Activated naive CD4-positive, alpha-beta T cell treated with anti-CD3 and anti-CD28 coated beads, Interleukin-2, amount 50 U/mL, for 24 hours (primary cell): ENCODE measurements at regions not wholly inside any gene's neighbourhood (a gene's known extent, or its start where the extent isn't known, plus 50 kb on each side); places are given as distances from the start of the nearest gene placed in this dataset.
A peak's percentile ranks its signal among the peaks of the same experiment; 100 is the strongest.

Source experiments
- H3K27ac Mint-ChIP-seq: one replicate; pipeline ENCODE4 v1.8.0; 2021; ENCODE audit warnings: mild to moderate bottlenecking, mixed read lengths
- H3K27me3 Mint-ChIP-seq: one replicate; pipeline ENCODE4 v1.8.0; 2021; ENCODE audit warnings: mixed read lengths
- H3K36me3 Mint-ChIP-seq: one replicate; pipeline ENCODE4 v1.8.0; 2021; ENCODE audit warnings: mixed read lengths
- H3K4me1 Mint-ChIP-seq: one replicate; pipeline ENCODE4 v1.8.0; 2021; ENCODE audit warnings: mixed read lengths
- H3K4me3 Mint-ChIP-seq: one replicate; pipeline ENCODE4 v1.8.0; 2021; ENCODE audit warnings: mild to moderate bottlenecking, mixed read lengths
- H3K9me3 Mint-ChIP-seq: one replicate; pipeline ENCODE4 v1.8.0; 2021; ENCODE audit warnings: mixed read lengths

DNA sequence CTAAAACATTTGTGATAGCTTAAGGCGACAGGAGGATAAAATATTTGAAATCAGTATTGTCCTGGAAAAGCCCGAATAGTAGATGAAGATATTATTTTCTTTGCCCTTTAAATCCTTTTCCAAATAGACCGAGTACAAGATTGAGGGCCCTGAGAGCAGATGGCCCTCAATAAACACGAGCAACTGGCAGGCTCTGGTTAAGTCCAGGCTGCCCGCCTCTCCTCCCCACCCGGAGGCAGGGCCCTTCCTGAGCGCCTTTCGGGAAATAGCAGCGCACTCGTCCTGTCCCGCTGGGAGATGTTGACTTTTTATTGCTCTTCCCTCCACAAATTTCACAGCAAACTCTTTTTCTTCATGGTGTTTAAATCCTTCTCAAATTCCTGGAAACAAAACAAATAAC is 50.8 kb upstream of the MAX start:
- no peak overlapping the region for H3K4me3 Mint-ChIP-seq
- no peaks in the 10 kb centered on the region for H3K4me1 Mint-ChIP-seq
- no peaks in the 10 kb centered on the region for H3K36me3 Mint-ChIP-seq
- no peaks in the 10 kb centered on the region for H3K9me3 Mint-ChIP-seq
- H3K27ac Mint-ChIP-seq: no peak overlapping the region
- no peaks in the 10 kb centered on the region for H3K27me3 Mint-ChIP-seq

DNA sequence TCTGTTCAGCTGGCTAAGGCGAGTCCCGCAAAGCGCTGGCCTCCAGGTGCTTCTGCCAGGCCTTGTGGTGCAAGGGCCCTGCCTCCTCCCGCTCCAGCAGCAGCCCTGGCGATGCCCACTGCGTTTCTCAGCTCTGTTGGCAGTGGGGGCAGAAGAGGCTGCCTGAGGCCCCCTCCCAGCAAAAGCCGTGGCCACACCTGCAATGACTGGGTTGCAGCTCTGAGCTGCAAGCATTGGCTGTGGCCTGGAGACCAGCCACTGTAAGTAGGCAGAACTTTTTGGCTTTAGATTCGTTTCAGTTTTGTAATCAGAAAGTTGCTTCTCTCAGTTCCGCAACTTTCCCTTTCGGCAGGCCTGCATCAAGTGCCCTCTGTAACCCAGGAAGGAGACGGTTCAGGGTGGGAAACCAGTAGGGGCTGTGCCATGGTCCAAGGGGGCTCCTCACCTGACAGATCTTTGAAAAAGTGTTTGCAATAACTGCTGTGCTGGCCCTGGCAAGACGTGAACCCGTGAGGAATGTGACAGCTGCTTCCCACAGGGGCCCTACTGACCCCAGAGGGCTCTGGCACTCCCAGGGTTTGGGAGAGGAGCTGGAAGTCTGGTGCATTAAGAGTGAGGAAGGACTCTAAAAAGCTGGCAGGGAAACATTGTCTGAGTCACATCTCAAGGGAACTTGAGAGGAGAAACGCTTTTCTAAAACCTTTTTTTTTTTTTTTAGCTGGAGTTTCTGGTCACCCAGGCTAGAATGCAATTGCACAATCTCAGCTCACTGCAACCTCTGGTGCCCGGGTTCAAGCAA is 54.5 kb upstream of the MAX start:
- no peak overlapping the region for H3K27ac Mint-ChIP-seq
- H3K27me3 Mint-ChIP-seq: no peaks in the 10 kb centered on the region
- H3K36me3 Mint-ChIP-seq: no peaks in the 10 kb centered on the region
- H3K9me3 Mint-ChIP-seq: no peaks in the 10 kb centered on the region
- H3K4me3 Mint-ChIP-seq: no peak overlapping the region
- no peaks in the 10 kb centered on the region for H3K4me1 Mint-ChIP-seq

DNA sequence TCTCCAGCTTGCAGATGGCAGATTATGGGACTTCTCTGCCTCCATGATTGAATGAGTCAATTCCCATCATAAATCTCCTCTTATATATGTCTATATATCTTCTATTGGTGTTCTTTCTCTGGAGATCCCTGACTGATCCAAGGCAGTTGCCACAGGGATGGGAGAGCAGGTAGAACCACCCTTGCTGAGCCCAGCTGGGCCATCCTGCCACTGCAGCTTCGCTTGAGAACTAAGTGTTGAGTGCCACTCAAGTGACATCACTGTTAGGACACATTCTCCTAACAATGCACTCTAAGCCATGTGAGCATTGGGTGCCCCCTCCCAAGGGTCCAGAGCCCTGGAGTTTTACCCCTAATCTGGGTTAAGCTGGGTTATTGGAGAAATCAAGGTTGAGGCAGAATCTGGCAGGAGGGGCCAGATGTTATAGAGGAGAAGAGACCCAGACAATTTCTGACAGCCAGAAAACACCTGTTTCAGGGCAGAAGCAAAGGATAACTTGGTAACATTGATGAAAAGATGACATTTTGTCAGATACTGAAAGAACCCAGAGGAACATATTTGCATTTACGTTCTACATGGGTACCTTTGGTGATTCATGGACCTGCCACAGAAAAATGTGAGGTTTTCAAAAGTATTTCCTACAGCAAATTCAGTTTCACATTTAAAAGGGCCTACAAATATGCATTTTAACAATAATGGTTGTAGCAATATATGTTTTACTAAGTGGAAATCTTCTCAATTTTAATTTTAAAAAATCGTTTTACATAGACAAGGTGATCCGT is 57.2 kb upstream of the MAX start:
- H3K36me3 Mint-ChIP-seq: no peaks in the 10 kb centered on the region
- H3K9me3 Mint-ChIP-seq: no peaks in the 10 kb centered on the region
- H3K4me3 Mint-ChIP-seq: no peak overlapping the region
- no peak overlapping the region for H3K27ac Mint-ChIP-seq
- H3K4me1 Mint-ChIP-seq: no peaks in the 10 kb centered on the region
- H3K27me3 Mint-ChIP-seq: no peaks in the 10 kb centered on the region

DNA sequence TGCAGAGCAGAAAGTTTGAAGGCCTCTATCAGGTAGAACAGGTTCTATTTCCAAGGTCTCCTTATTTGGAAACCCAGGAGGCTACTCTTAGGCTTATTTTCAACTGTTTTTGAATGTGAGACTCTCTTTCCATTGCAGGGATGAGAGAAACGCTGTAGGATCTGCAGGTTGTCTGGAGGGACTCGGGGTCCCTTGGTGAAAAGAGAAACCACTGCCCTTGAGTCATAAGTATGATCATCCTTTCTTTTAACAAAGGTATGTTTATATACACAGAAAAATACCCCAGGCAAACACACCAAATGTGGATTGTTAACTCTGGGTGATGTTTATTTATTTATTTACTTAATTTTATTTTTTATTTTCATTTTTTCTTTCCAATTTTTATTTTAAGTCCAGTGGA is 57.8 kb upstream of the MAX start:
- no peaks in the 10 kb centered on the region for H3K36me3 Mint-ChIP-seq
- no peaks in the 10 kb centered on the region for H3K27me3 Mint-ChIP-seq
- H3K4me3 Mint-ChIP-seq: no peak overlapping the region
- H3K9me3 Mint-ChIP-seq: no peaks in the 10 kb centered on the region
- H3K4me1 Mint-ChIP-seq: no peaks in the 10 kb centered on the region
- no peak overlapping the region for H3K27ac Mint-ChIP-seq

DNA sequence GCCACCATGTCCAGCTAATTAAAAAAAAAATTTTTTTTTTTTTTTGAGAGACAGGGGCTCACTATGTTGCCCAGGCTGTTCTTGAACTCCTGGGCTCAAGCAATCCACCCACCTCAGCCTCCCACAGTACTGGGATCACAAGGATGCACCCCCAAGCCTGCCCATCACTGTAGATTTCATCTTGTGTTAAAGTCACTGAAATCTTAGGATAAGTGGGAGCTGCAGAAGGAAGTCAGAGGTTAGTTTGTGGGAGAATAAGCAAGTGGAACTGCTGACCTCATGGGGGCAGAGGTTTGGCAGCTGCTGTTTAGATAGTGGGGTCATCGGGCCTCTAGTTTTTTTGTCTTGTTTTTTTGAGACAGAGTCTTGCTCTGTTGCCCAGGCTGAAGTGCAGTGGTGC is 59.7 kb upstream of the MAX start:
- Mint-ChIP-seq H3K4me3 (no peak overlapping the region), H3K27me3 (no peaks in the 10 kb centered on the region), H3K36me3 (no peaks in the 10 kb centered on the region), H3K9me3 (no peaks in the 10 kb centered on the region), H3K4me1 (no peaks in the 10 kb centered on the region), H3K27ac (no peak overlapping the region)

DNA sequence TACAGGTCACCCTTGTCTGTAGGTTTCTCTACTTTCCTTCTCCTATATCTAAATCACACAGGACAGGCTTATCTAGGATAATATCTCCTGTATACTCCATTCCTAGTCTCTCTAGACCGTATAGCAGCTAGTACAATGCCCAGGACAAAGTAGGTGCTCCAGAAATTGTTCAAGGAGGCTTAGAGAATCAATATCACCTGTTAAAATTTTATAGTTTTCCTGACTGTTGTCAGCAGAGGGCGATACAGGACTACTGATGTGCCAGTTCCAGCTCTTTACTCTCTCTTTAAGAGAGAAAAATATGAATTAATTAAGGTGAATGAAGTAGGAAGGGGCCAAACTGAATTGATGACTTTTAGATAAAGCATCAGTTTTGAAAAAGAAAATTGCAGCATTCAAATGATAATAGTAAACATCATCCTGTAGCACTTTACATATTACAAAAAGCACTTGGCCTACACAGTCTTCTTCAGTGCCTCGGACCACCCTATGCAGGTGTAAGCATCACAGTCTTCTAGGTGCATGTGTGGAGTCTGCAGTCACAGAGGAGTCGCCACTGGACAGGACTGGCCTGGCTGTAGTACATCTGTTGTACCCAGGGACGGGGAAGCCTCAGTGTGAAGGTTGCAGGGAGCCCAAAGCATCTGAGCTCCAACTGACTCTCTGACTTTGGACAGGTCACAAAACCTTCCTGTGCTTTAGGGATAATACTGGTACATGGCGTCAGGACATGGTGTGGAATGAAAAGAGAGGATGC is 61.9 kb upstream of the MAX start:
- Mint-ChIP-seq H3K4me3 (no peak overlapping the region), H3K27me3 (no peaks in the 10 kb centered on the region), H3K9me3 (no peaks in the 10 kb centered on the region), H3K4me1 (no peaks in the 10 kb centered on the region), H3K27ac (peak overlapping the region; percentile 35), H3K36me3 (no peaks in the 10 kb centered on the region)

DNA sequence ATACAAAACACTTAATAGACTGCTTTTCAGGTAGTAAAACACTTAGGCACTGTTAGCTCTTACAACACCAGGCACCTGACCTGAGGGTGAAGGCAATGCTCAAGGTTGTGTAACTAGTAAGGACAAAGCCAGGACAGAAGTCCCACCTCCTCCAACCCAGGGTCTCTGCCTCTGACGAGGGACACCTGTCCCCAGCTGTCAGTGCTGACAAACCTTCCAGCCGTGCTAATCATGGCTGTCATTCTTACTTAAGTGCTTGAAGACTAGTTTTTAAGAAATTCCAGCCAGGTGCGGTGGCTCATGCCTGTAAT is 62.5 kb upstream of the MAX start:
- Mint-ChIP-seq H3K4me3 (no peak overlapping the region), H3K36me3 (no peaks in the 10 kb centered on the region), H3K4me1 (no peaks in the 10 kb centered on the region), H3K27me3 (no peaks in the 10 kb centered on the region), H3K27ac (no peak overlapping the region), H3K9me3 (no peaks in the 10 kb centered on the region)

DNA sequence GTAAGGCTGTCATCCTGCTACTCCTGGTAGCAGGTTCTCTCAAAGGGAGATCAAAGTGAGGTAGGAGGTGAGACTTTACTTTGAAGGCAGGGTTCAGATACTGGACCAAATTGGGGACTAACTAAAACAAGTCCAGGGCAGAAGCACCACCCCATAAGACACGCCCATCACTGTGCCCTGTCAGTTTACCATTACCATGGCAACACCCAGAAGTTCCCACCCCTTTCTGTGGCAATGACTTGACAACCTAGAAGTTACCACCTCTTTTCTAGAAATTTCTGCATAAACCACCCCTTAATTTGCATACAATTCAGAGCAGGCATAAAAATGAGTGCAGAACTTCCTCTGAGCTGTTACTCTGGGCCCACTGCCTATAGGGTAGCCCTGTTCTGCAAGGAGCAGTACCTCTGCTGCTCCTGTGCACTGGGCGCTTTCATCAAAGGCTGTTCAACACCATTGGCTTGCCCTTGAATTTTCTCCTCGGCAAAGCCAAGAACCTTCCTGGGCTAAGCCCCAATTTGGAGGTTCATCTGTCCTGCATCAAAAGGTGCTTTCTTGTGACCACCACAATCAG is 64.8 kb upstream of the MAX start:
- no peak overlapping the region for H3K4me3 Mint-ChIP-seq
- no peak overlapping the region for H3K27ac Mint-ChIP-seq
- peaks cover 10% of the 10 kb centered on the region for H3K4me1 Mint-ChIP-seq
- no peaks in the 10 kb centered on the region for H3K36me3 Mint-ChIP-seq
- no peaks in the 10 kb centered on the region for H3K9me3 Mint-ChIP-seq
- peaks cover 4% of the 10 kb centered on the region for H3K27me3 Mint-ChIP-seq

DNA sequence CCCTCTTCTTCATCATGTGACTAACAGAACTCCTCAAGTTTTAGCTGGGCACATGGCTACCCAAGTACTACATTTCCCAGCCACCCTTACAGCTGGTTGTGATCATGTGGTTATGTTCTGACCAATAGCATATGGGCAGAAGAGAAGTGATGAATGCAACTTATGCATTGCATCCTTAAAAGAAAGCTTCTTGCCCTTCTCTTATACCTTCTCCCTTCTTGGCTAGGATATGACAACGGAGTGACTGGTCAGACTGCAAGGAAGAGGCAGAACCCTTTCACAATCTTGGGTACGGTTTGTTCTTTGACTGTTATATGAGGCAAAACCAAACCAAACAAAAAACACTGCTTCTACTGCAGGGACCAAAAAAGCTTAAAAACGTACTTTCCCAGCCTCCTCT is 66.5 kb upstream of the MAX start:
- Mint-ChIP-seq H3K9me3 (no peaks in the 10 kb centered on the region), H3K4me3 (no peak overlapping the region), H3K36me3 (no peaks in the 10 kb centered on the region), H3K4me1 (peaks cover 10% of the 10 kb centered on the region), H3K27ac (no peak overlapping the region), H3K27me3 (peaks cover 4% of the 10 kb centered on the region)

DNA sequence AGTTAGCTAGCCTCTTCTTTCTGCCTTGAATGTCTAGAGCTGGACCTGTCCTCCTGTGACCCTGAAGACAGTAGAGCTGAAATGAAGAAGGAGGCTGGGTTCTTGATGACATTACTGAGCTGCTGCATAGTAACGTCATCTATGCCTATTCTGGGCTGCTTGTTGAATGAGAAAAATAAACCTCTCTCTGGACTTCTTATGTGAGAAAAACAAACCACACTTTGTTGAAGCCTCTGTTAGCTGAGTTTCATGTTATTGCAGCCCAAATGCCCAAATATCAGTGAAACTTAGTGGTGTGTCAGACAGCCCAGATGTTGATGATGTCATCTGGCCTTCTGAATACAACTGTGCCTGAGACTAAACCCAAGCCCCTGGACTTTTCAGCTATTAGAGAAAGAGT is 67.0 kb upstream of the MAX start:
- Mint-ChIP-seq H3K4me3 (no peak overlapping the region), H3K4me1 (peaks cover 10% of the 10 kb centered on the region), H3K36me3 (no peaks in the 10 kb centered on the region), H3K9me3 (no peaks in the 10 kb centered on the region), H3K27me3 (peaks cover 4% of the 10 kb centered on the region), H3K27ac (no peak overlapping the region)

DNA sequence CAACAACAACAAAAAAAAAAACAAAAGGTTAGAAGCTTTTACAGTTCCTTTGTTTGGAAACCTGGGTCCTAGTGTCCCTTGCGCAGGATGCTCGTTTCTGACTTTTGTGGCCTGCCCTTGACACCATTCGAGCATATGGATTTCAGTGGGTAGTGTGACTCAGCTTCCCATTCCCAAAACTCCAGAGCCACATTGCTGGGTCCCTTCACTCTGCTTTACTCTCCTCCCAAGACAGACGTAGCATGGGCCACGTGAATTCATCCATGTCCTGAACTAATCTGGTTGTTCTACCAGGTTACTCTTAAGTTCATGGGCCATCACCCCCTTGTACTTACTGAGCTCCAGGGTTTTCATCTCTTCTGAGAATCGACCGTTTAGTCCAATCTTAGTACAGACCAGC is 68.0 kb upstream of the MAX start:
- Mint-ChIP-seq H3K27ac (no peak overlapping the region), H3K9me3 (no peaks in the 10 kb centered on the region), H3K4me3 (peak overlapping the region; percentile 80), H3K36me3 (no peaks in the 10 kb centered on the region), H3K4me1 (peaks cover 10% of the 10 kb centered on the region), H3K27me3 (peaks cover 4% of the 10 kb centered on the region)

DNA sequence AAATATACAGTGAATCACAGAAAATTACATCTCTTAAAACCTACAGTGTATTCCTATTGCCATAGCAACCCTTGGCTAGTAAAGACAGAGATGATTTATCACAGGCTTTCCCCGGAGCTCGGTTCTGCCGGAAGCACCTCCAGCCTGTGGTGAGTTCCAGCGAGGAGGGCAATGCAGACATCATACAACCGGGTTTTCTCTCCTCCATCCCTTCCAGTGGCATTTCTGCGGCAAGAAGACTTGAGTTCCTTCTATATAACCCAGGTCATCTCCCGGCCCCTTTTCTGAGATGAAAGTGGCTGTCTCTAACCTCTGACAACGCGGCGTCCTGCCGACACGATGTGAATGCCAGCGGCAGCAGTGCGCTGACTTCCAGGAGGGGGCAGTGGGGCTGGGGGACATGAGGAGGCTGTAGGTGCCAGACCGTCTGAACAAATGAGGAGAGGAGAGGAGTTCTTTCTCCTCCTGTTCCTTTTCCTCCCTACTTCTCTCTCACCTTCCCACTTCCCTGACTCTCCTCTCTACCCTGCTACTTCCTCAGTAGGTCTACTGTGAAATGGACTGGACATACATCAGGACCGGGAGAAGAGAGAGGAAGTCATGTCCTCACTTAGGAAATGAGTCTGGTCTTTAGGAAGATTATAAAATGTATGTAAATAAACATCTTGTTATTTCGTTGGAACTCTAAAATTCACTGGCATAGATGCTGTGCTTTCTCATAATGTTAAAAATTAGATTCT is 68.6 kb upstream of the MAX start:
- H3K4me3 Mint-ChIP-seq: peak overlapping the region; percentile 80
- no peaks in the 10 kb centered on the region for H3K9me3 Mint-ChIP-seq
- H3K27me3 Mint-ChIP-seq: peaks cover 4% of the 10 kb centered on the region
- peaks cover 10% of the 10 kb centered on the region for H3K4me1 Mint-ChIP-seq
- H3K36me3 Mint-ChIP-seq: no peaks in the 10 kb centered on the region
- peak overlapping the region; percentile 60 for H3K27ac Mint-ChIP-seq

DNA sequence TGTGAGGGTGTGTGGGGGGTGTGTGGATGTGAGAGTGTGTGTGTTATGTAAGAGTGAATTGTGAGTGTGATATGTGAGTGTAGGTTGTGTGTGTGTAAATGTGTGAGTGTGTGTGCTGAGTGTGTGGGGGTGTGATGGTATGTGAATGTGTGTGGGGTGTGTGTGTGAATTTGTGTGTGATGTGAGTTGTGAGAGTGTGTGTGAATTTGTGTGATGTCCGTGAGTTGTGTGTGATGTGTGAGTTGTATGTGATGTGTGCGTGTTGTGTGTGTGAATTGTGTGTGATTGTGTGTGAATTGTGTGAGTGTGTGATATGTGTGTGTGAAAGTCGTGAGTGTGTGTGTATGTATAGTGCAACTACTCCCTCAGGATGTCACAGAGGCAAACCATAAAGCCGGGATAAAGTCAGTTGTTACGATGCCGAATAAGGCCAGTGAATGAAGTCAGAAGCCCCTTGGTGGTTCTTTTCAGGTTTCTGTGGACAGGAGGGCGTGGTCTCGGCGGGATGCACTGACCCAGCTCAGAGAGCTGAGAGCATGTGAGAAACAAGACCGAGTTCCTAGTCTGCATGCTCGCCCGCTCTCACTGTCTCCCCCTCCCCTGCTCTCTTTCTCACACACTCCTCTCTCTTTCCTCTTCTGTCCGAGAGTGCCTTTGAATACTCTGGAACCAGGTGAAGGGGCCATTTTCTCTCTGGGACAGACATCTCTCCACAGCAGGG is 71.8 kb upstream of the MAX start:
- Mint-ChIP-seq H3K4me3 (no peak overlapping the region), H3K36me3 (no peaks in the 10 kb centered on the region), H3K27me3 (peaks cover 4% of the 10 kb centered on the region), H3K27ac (peak overlapping the region; percentile 9), H3K4me1 (peaks cover 10% of the 10 kb centered on the region), H3K9me3 (no peaks in the 10 kb centered on the region)

DNA sequence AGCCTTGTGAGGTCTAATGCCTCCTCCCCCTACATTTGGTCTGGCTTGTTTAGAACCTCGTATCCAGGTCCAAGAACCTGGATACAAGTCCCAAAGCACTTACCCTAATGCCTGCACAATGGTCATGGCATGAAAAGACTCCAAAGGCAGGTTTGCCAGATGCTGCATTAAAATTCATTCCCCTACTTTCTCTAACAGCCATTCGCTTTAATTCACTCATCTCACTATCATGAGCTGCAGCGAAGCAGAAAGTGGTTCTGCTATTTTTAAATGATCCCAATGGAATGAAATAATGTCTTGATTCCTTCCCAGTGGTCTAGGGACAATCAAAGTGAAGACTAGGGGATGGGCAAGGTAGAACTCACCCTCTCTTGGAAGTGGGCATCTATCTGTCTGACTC is 72.5 kb upstream of the MAX start:
- Mint-ChIP-seq H3K27me3 (peaks cover 4% of the 10 kb centered on the region), H3K4me3 (no peak overlapping the region), H3K4me1 (peaks cover 13% of the 10 kb centered on the region), H3K36me3 (no peaks in the 10 kb centered on the region), H3K9me3 (no peaks in the 10 kb centered on the region), H3K27ac (no peak overlapping the region)

DNA sequence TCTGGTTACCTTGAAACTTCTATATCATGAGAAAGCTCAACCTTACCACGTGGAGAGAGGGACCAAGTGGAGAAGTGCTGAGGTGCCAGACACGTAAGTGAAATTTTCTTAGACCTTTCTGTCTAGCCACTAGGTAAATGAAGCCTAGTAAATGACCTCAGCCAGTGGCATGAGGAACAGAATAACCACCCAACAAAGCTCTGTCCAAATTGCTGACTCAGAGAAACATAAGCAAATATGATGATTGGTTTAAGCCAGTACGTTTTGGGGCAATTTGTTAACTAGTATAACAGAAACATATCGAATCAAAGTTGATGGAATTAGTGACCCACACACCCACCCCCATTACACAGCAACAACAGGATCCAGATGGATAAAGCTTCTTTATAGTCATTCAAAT is 75.2 kb upstream of the MAX start:
- Mint-ChIP-seq H3K36me3 (no peaks in the 10 kb centered on the region), H3K4me1 (peaks cover 5% of the 10 kb centered on the region), H3K27ac (no peak overlapping the region), H3K27me3 (no peaks in the 10 kb centered on the region), H3K9me3 (peaks cover 8% of the 10 kb centered on the region), H3K4me3 (no peak overlapping the region)
